ENCODE measurements at regions not wholly inside any gene's neighbourhood (a gene's known extent, or its start where the extent isn't known, plus 50 kb on each side); places are given as distances from the start of the nearest gene placed in this dataset.

DNA sequence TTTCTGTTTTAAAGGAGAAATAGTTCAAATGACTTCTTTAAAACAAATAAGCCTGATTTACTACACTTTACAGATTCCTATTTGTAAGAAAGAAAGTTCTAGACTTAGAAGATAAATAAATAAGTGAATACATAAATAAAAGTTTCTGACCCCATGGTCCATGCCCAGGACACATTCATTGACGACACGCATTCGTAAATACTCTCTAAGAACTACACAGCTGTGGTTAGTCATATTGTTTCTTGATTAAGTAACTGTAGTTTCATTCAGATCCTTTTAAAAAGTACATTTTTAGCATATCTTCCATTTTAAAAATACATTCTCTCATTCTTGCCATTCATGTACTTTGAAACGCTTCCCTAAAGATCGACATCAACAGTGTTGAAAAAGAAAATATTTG, 497.4 kb downstream of the SETD4 start:
- no peak for TF ChIP-seq POLR2A (IDR thresholded peaks at IDR 0.05)
- TF ChIP-seq, protein P1, sequence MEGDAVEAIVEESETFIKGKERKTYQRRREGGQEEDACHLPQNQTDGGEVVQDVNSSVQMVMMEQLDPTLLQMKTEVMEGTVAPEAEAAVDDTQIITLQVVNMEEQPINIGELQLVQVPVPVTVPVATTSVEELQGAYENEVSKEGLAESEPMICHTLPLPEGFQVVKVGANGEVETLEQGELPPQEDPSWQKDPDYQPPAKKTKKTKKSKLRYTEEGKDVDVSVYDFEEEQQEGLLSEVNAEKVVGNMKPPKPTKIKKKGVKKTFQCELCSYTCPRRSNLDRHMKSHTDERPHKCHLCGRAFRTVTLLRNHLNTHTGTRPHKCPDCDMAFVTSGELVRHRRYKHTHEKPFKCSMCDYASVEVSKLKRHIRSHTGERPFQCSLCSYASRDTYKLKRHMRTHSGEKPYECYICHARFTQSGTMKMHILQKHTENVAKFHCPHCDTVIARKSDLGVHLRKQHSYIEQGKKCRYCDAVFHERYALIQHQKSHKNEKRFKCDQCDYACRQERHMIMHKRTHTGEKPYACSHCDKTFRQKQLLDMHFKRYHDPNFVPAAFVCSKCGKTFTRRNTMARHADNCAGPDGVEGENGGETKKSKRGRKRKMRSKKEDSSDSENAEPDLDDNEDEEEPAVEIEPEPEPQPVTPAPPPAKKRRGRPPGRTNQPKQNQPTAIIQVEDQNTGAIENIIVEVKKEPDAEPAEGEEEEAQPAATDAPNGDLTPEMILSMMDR (IDR thresholded peaks at IDR 0.05), result no peak
